ENCODE measurements at regions not wholly inside any gene's neighbourhood (a gene's known extent, or its start where the extent isn't known, plus 50 kb on each side); places are given as distances from the start of the nearest gene placed in this dataset.

- Histone ChIP-seq H4K91ac (ENCODE audit: low read length) (no peak overlapping the region), H3K23ac (ENCODE audit: low read length in 2 of 2) (no peak overlapping the region), H3K4me1 (ENCODE audit: control insufficient read depth, insufficient read depth, low read depth, low read length) (no peaks in the 10 kb centered on the region), H3K79me1 (replicated peaks; ENCODE audit: low read length, poor library complexity, severe bottlenecking) (no peaks in the 10 kb centered on the region), H3K27ac (ENCODE audit: low read length, poor library complexity, severe bottlenecking) (no peak overlapping the region), H3K9ac (ENCODE audit: low read length) (no peak overlapping the region), H3K36me3 (ENCODE audit: control insufficient read depth in 1 of 2, insufficient read depth in 2 of 2, low read depth in 1 of 2, low read length in 2 of 2) (no peaks in the 10 kb centered on the region), H3K18ac (ENCODE audit: low read depth in 1 of 2, low read length in 2 of 2) (no peak overlapping the region), H3K9me3 (ENCODE audit: control insufficient read depth, low read length) (peaks cover 21% of the 10 kb centered on the region), H2BK120ac (ENCODE audit: low read depth, low read length) (no peak overlapping the region), H3K27me3 (ENCODE audit: control insufficient read depth in 1 of 2, insufficient read depth in 1 of 2, low read length in 2 of 2) (no peaks in the 10 kb centered on the region), H2BK15ac (ENCODE audit: low read depth, poor library complexity, severe bottlenecking) (no peak overlapping the region), H3K4me2 (ENCODE audit: low read length, poor library complexity, severe bottlenecking) (no peak overlapping the region), H3K14ac (ENCODE audit: low read length in 2 of 2) (no peak overlapping the region), H3K4me3 (ENCODE audit: insufficient read depth in 1 of 2, low read depth in 1 of 2, low read length in 2 of 2) (no peak overlapping the region), H2AK5ac (ENCODE audit: low read length, severe bottlenecking) (no peak overlapping the region), H2BK12ac (ENCODE audit: low read length in 2 of 2) (no peak overlapping the region), H2AFZ (ENCODE audit: low read depth, low read length) (no peak overlapping the region), H3K4ac (ENCODE audit: low read depth in 1 of 2, low read length in 2 of 2) (no peak overlapping the region), H2BK5ac (ENCODE audit: low read depth, low read length, poor library complexity, severe bottlenecking) (no peak overlapping the region), H4K8ac (ENCODE audit: low read length) (no peak overlapping the region)
- no peak for DNase-seq
- no CpG with 5 or more reads among the region's 1 CpG for WGBS
Observed at GRCh38 chr10:65618126-65618525, 1307.7 kb upstream of the LRRTM3 start.

GRCh38 chr10:65620404-65621048, 1305.3 kb upstream of the LRRTM3 start:
- Histone ChIP-seq H3K27ac (ENCODE audit: low read length, poor library complexity, severe bottlenecking) (no peak overlapping the region), H3K23ac (ENCODE audit: low read length in 2 of 2) (no peak overlapping the region), H2BK12ac (ENCODE audit: low read length in 2 of 2) (no peak overlapping the region), H2BK120ac (ENCODE audit: low read depth, low read length) (no peak overlapping the region), H2BK5ac (ENCODE audit: low read depth, low read length, poor library complexity, severe bottlenecking) (no peak overlapping the region), H3K79me1 (replicated peaks; ENCODE audit: low read length, poor library complexity, severe bottlenecking) (no peaks in the 10 kb centered on the region), H3K4ac (ENCODE audit: low read depth in 1 of 2, low read length in 2 of 2) (no peak overlapping the region), H3K4me3 (ENCODE audit: insufficient read depth in 1 of 2, low read depth in 1 of 2, low read length in 2 of 2) (no peak overlapping the region), H3K9ac (ENCODE audit: low read length) (no peak overlapping the region), H3K36me3 (ENCODE audit: control insufficient read depth in 1 of 2, insufficient read depth in 2 of 2, low read depth in 1 of 2, low read length in 2 of 2) (no peaks in the 10 kb centered on the region), H3K4me1 (ENCODE audit: control insufficient read depth, insufficient read depth, low read depth, low read length) (no peaks in the 10 kb centered on the region), H2BK15ac (ENCODE audit: low read depth, poor library complexity, severe bottlenecking) (no peak overlapping the region), H2AFZ (ENCODE audit: low read depth, low read length) (no peak overlapping the region), H3K27me3 (ENCODE audit: control insufficient read depth in 1 of 2, insufficient read depth in 1 of 2, low read length in 2 of 2) (no peaks in the 10 kb centered on the region), H3K4me2 (ENCODE audit: low read length, poor library complexity, severe bottlenecking) (no peak overlapping the region), H2AK5ac (ENCODE audit: low read length, severe bottlenecking) (no peak overlapping the region), H4K8ac (ENCODE audit: low read length) (no peak overlapping the region), H3K18ac (ENCODE audit: low read depth in 1 of 2, low read length in 2 of 2) (no peak overlapping the region), H3K14ac (ENCODE audit: low read length in 2 of 2) (no peak overlapping the region), H4K91ac (ENCODE audit: low read length) (no peak overlapping the region), H3K9me3 (ENCODE audit: control insufficient read depth, low read length) (peaks cover 13% of the 10 kb centered on the region)
- 100% methylated on average over 4 of the region's 5 CpGs for WGBS
- DNase-seq, result no peak

GRCh38 chr10:65622608-65623007, 1303.2 kb upstream of the LRRTM3 start:
- H3K4ac ChIP-seq (ENCODE audit: low read depth in 1 of 2, low read length in 2 of 2), result no peak overlapping the region
- no peak overlapping the region for H2BK15ac ChIP-seq (ENCODE audit: low read depth, poor library complexity, severe bottlenecking)
- no peaks in the 10 kb centered on the region for H3K79me1 ChIP-seq (replicated peaks; ENCODE audit: low read length, poor library complexity, severe bottlenecking)
- no peak overlapping the region for H2AFZ ChIP-seq (ENCODE audit: low read depth, low read length)
- peaks cover 13% of the 10 kb centered on the region for H3K9me3 ChIP-seq (ENCODE audit: control insufficient read depth, low read length)
- DNase-seq, result no peak
- H3K4me2 ChIP-seq (ENCODE audit: low read length, poor library complexity, severe bottlenecking), result no peak overlapping the region
- 98% methylated on average over 2 of the region's 2 CpGs for WGBS
- no peaks in the 10 kb centered on the region for H3K36me3 ChIP-seq (ENCODE audit: control insufficient read depth in 1 of 2, insufficient read depth in 2 of 2, low read depth in 1 of 2, low read length in 2 of 2)
- H3K4me1 ChIP-seq (ENCODE audit: control insufficient read depth, insufficient read depth, low read depth, low read length), result no peaks in the 10 kb centered on the region
- no peak overlapping the region for H2BK5ac ChIP-seq (ENCODE audit: low read depth, low read length, poor library complexity, severe bottlenecking)
- H3K14ac ChIP-seq (ENCODE audit: low read length in 2 of 2), result no peak overlapping the region
- H3K4me3 ChIP-seq (ENCODE audit: insufficient read depth in 1 of 2, low read depth in 1 of 2, low read length in 2 of 2), result no peak overlapping the region
- H3K27me3 ChIP-seq (ENCODE audit: control insufficient read depth in 1 of 2, insufficient read depth in 1 of 2, low read length in 2 of 2), result no peaks in the 10 kb centered on the region
- H4K91ac ChIP-seq (ENCODE audit: low read length), result no peak overlapping the region
- no peak overlapping the region for H4K8ac ChIP-seq (ENCODE audit: low read length)
- H2BK12ac ChIP-seq (ENCODE audit: low read length in 2 of 2), result no peak overlapping the region
- no peak overlapping the region for H3K9ac ChIP-seq (ENCODE audit: low read length)
- no peak overlapping the region for H3K23ac ChIP-seq (ENCODE audit: low read length in 2 of 2)
- no peak overlapping the region for H3K27ac ChIP-seq (ENCODE audit: low read length, poor library complexity, severe bottlenecking)
- H3K18ac ChIP-seq (ENCODE audit: low read depth in 1 of 2, low read length in 2 of 2), result no peak overlapping the region
- H2AK5ac ChIP-seq (ENCODE audit: low read length, severe bottlenecking), result no peak overlapping the region
- no peak overlapping the region for H2BK120ac ChIP-seq (ENCODE audit: low read depth, low read length)

GRCh38 chr10:65628493-65629139, 1297.2 kb upstream of the LRRTM3 start:
- H3K27me3 ChIP-seq (ENCODE audit: control insufficient read depth in 1 of 2, insufficient read depth in 1 of 2, low read length in 2 of 2), result no peaks in the 10 kb centered on the region
- no peak overlapping the region for H4K91ac ChIP-seq (ENCODE audit: low read length)
- no peak overlapping the region for H2BK5ac ChIP-seq (ENCODE audit: low read depth, low read length, poor library complexity, severe bottlenecking)
- H2BK15ac ChIP-seq (ENCODE audit: low read depth, poor library complexity, severe bottlenecking), result no peak overlapping the region
- no peak overlapping the region for H3K27ac ChIP-seq (ENCODE audit: low read length, poor library complexity, severe bottlenecking)
- H3K4me1 ChIP-seq (ENCODE audit: control insufficient read depth, insufficient read depth, low read depth, low read length), result no peaks in the 10 kb centered on the region
- 98% methylated on average over 4 of the region's 6 CpGs for WGBS
- H3K14ac ChIP-seq (ENCODE audit: low read length in 2 of 2), result no peak overlapping the region
- H3K9ac ChIP-seq (ENCODE audit: low read length), result no peak overlapping the region
- no peak overlapping the region for H2BK12ac ChIP-seq (ENCODE audit: low read length in 2 of 2)
- H3K79me1 ChIP-seq (replicated peaks; ENCODE audit: low read length, poor library complexity, severe bottlenecking), result no peaks in the 10 kb centered on the region
- H3K4ac ChIP-seq (ENCODE audit: low read depth in 1 of 2, low read length in 2 of 2), result no peak overlapping the region
- no peaks in the 10 kb centered on the region for H3K36me3 ChIP-seq (ENCODE audit: control insufficient read depth in 1 of 2, insufficient read depth in 2 of 2, low read depth in 1 of 2, low read length in 2 of 2)
- H3K9me3 ChIP-seq (ENCODE audit: control insufficient read depth, low read length), result peaks cover 19% of the 10 kb centered on the region
- H2AK5ac ChIP-seq (ENCODE audit: low read length, severe bottlenecking), result no peak overlapping the region
- no peak overlapping the region for H2AFZ ChIP-seq (ENCODE audit: low read depth, low read length)
- no peak overlapping the region for H3K18ac ChIP-seq (ENCODE audit: low read depth in 1 of 2, low read length in 2 of 2)
- no peak overlapping the region for H3K4me2 ChIP-seq (ENCODE audit: low read length, poor library complexity, severe bottlenecking)
- DNase-seq, result no peak
- H4K8ac ChIP-seq (ENCODE audit: low read length), result no peak overlapping the region
- no peak overlapping the region for H3K23ac ChIP-seq (ENCODE audit: low read length in 2 of 2)
- H3K4me3 ChIP-seq (ENCODE audit: insufficient read depth in 1 of 2, low read depth in 1 of 2, low read length in 2 of 2), result no peak overlapping the region
- no peak overlapping the region for H2BK120ac ChIP-seq (ENCODE audit: low read depth, low read length)

Measured in mesenchymal stem cell (in vitro differentiated cells and primary cell).